ENCODE measurements at regions not wholly inside any gene's neighbourhood (a gene's known extent, or its start where the extent isn't known, plus 50 kb on each side); places are given as distances from the start of the nearest gene placed in this dataset.
"Not testable (repeated sequence)": the region's sequence is repeated elsewhere in the genome, so short reads cannot be mapped to it uniquely, and the experiment has no call there.

DNA sequence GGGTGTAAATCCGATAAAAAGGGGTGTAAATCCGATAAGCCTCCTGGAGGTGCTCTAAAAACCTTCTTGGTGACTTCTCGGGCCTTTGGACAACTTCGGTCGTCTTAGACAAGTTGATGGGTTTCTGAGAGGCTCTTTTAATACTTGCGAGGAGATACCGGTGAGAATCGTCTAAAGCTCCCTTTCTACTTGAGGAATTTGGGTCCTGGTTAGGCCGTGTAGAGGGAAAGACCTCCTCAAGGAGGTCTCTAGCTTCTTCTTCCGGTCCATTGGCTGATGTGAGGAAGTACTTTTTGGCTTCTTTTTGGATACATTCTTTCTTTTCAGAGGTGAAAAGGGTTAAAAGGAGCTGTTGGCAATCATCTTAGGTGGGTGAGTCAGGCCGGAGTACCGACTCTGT, 128.5 kb downstream of the ART5 start:
- not testable (repeated sequence) for ATAC-seq

DNA sequence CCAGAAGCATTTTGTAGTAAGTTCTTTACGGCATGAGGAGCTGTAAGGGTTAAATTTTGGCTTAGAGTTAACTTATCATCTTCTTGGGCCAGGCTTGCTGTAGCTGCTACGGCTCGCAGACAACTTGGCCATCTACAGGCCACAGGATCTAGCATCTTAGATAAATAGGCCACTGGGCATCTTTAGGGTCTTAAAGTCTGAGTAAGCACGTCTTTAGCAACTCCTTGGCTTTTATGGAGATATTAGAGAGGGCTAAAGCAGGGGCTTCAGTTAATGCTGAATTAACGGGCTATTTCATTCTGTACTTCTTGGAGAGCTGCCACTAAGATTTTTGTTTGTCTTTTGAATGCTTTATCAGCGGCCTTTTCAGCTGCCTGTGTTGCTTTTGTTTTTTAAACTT, 129.0 kb downstream of the ART5 start:
- not testable (repeated sequence) for ATAC-seq

DNA sequence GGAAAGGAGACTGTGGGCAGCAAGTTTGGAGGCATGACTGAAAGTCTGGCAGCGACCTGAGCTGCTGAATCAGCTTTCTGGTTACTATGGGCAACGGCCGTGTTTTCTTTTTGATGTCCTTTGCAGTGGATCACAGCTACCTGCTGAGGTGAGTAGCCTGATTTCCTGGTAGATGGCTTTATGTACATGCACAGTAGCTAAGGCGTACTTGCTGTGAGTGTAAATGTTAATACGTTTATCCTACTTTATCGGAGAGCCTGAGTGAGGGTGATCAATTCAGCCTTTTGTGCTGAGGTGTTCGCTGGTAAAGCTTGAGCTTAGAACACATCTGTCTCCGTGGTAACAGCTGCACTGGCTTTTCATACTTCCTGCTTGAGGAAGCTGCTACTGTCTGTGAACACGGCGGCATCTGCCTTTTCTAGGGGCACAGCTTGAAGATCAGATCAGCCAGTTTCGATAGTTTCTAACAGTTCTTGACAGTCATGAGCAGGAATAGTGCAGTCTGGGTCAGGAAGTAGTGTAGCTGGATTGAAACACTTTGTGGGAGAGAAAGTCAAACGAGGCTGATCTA, 129.6 kb downstream of the ART5 start:
- not testable (repeated sequence) for ATAC-seq

DNA sequence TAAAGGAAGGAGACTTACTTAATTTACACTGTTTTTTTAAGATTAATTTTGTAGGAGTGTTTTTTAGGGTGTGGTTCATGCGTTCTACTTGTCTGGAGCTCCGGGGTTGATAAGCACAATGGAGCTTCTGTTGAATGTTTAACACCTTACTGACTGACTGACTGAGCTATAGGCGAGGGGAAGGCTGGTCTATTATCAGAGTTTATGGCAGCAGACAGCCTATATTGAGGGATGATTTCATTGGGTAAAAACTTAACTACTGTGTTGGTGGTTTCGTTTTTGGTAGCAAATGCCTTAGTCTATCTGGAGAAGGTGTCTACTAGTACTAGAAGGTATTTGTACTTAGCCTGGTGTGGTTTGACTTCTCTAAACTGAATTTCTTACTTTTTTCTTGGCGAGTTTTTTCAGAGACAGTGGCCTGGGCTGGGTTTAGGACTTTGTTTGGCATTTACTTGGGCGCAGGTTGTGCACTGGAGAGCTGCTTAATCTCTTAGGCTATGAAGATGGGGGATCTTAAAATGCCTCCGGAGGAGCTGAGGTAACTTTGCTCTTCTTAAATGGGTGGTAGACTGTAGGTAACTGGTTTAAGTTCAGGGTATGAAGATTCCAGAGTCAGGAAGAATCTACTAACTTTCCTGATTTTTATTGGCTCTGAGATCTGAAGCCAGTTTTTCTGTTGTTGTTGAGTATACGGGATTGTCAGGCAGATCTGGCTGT, 130.2 kb downstream of the ART5 start:
- not testable (repeated sequence) for ATAC-seq

DNA sequence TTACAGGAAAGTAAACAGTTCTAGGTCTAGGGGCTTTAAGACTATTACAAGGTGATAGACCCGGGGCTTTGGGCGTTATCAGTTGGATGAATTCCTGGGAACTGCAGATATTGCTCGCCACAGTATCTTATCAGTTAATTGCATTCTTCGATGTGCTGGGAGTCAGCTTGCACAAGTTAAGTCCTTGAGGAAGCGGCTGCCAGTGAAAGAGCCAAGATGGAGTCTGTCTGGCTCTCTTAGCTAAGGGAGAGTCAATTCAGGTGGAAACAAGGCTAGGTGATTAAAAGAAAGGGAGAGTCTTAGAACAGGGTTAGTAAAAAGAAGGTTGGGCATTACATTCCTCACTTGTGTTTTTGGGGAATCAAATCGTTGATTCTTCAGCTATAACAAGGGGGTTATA, 130.6 kb upstream of the ZNF195 start:
- ATAC-seq, result not testable (repeated sequence)

DNA sequence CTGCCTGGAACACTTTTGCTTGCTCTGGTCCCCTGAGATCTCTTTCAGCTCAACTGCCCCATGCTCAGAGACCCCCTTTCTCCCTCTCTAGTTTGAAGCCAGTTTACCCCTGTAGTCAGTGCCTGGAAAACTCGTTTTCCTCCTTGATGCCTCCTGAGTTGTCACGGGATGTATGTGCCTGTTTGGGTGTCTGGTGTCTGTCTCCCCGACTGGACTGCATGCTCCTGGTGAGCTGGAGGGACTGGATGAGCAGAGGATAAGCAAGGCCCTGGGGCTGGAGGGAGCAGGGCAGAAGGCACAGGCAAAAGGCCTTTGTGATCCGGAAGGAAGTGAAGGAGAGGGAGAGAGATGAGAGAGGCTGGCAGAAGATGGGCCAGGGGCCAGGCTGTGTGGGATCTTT, 120.3 kb upstream of the ZNF195 start:
- not testable (repeated sequence) for ATAC-seq

DNA sequence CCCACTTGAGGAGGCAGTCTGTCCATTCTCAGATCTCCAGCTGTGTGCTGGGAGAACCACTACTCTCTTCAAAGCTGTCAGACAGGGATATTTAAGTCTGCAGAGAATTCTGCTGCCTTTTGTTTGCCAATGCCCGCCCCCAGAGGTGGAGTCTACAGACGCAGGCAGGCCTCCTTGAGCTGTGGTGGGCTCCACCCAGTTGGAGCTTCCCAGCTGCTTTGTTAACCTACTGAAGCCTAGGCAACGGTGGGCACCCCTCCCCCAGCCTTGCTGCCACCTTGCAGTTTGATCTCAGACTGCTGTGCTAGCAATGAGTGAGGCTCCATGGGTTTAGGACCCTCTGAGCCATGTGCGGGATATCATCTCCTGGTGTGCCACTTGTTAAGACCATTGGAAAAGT, 119.4 kb upstream of the ZNF195 start:
- ATAC-seq, result not testable (repeated sequence)

DNA sequence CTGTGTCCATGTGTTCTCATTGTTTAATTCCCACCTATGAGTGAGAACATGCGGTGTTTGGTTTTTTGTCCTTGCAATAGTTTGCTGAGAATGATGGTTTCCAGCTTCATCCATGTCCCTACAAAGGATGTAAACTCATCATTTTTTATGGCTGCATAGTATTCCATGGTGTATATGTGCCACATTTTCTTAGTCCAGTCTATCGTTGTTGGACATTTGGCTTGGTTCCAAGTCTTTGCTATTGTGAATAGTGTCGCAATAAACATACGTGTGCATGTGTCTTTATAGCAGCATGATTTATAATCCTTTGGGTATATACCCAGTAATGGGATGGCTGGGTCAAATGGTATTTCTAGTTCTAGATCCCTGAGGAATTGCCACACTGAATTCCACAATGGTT, 114.2 kb upstream of the ZNF195 start:
- ATAC-seq, result not testable (repeated sequence)

DNA sequence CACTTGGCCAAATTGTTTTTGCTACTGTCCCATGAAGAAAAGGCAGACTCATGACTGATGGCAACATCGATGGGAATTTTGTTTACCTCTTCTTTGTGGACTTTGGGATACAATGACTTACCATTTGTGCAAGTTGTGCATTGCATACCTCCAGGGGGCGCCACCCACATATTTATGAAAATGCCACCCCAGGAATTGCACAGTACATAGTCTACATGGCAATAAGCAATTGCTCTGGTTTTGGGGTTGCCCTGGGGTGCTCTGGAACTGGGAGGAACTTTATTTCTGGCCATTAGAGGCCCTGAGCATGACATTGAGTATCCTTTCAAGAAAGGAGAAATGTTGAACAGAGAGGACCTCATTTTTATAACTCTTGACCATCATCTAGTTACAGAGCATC, 109.1 kb upstream of the ZNF195 start:
- ATAC-seq, result not testable (repeated sequence)

DNA sequence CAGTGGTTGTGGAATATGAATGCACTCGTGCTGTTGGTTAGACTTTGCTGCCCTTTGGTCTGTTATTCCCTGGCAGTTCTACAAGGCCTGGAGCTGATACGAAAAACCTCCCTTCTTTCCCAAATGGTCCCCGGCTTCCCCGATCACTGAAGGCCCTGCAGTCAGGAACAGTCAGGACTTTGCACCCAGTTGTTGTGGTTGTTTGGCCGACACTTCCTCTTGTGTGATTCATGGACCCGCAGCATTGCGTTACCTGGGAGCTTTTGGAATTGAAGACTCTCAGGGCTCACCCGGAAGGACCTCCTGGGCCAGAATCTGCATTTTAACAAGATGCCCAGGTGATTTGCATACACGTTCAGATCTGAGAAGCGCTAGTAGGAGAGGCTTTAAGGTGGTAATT, 106.8 kb upstream of the ZNF195 start:
- ATAC-seq, result not testable (repeated sequence)

DNA sequence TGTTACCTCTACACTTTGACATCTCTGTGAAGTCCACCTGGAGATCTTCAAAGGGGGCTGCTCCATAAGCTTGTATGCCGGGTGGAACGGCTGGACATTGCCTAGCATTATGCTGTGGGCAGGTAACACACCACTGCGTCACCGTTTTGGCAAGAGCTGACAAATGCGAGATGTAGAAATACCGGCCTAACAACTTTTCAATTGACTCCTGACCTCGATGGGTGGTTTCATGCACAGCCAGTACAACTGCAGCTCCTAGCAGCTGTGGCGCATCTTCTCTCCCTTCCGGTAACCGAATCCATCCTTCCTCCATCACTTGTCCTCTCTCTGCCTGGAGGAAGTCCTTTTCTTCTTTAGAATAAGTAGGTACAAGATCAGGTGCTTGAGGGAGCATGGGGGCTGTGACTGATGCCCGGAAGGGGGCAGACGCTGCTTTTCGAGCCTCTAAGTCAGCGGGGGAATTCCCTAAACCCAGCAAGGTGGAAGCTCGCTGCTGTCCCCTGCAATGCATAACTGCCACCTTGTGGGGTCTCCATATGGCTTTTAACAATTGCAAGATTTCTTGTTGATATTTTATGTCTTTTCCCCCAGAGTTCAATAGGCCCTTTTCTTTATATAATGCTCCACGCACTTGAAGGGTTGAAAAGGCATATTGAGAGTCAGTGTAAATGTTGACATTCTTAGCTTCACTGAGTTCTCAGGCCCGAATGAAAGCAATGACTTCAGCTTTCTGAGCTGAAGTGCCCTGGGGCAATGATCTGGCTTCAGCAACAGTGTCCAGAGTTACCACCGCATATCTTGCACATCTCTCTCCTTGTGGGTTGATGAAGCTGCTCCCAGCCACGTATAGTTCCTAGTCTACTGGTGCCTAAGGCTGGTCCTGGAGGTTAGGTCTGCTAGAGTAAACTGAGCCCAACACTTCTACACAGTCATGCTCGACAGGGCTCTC, 98.3 kb upstream of the ZNF195 start:
- ATAC-seq, result not testable (repeated sequence)

DNA sequence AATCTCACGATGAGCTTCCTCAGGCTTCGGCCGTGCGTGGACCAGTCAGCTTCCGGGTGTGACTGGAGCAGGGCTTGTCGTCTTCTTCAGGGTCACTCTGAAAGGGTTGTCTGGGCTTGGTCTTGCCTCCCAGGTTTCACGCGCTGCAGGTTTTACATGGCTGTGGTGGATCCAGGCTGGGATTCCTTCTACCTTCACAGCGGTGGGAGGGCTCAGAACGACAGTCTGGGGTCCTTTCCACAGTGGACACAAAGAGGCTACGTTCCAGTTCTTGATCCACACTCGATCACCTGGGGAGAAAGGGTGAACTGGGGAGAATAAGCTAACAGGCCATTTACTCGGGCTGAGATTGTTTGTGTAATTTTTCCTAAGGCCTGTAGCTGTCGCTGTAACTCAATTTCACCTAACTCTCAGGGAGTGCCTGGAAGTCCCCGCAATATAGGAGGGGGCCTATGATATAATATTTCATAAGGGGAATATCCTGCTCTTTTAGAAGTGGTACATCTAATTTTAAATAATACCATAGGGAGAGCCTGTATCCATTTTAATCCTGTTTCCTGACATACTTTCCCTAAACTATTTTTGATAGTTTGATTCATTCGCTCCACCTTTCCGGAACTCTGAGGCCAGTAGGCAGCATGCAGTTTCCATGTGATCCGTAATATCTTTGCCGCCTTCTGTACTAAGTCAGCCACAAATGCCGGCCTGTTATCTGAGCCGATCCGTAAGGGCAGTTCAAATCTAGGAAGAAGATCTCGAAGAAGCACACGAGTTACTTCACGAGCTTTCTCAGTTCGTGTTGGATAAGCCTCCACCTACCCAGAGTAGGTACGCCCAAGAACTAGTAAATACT, 97.4 kb upstream of the ZNF195 start:
- not testable (repeated sequence) for ATAC-seq

DNA sequence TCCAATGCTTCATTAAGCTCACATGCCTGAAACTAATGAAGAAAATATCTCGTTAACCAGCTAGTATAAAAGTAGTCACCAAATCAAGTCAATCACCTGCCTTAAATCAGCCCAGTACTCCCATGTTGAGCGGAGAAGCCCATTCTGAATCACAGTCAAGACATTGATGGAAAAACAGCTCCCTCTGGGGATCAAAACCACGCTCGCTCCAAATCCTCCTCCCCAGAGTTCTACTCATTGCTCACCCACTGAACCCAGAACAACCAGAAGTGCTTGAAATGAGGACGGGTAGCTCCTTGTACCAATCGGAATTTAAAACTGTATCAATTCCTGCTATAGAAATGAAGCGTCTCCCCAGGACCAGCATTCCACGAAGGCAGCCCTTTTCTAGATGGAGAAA, 90.0 kb upstream of the ZNF195 start:
- ATAC-seq, result not testable (repeated sequence)

DNA sequence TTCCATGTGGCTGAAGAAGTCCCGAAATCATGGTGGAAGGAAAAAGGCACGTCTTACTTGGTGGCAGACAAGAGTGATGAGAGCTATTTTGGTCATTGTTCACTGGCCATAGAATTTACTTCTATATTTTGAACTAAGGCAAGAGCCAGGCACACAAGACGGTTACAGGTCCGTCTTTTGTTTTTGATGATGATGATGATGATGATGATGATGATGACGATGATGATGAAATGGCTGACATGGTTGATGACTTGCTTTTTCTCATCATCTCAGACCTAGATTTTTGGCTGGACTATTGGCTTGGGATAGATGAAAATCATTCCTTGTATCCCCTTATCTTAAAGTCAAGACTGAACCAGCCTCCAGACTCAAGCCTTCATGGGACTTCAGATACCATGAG, 88.7 kb upstream of the ZNF195 start:
- ATAC-seq, result not testable (repeated sequence)

DNA sequence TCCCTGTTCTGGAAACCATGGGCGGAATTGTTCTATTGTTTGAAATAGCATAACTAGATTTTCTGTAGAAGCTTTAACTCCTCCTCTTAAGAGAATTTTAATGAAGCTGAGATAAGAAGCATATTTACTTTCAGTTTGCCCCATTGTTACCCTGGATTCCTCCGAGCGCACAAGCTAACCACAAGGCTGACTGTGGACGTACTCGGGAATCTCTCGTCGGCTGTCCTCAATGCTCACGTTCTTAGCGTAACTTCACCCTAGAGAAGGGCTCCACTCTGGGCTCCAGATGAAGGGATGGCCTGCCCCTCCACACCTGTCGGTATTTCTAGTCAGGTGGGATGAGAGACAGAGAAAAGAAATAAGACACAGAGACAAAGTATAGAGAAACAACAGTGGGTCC, 76.7 kb upstream of the ZNF195 start:
- not testable (repeated sequence) for ATAC-seq

DNA sequence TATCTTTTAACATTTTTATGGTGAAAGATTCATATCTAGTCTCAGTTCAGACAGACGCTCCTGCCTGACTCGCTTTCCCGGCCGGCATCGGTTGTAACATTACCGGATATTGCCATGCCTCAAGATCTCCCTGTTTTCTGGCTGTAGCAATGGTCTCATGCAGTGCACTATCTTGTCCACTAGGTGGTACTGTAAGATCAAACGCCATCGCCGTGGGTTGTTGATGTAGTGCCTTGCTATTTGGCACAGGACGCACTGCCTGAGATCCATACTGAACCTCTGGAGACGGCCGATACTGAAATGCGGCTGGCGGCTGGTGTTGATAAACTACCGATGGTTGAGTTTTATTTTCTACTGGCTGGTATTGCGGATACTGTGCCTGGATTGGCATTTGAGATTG, 75.9 kb upstream of the ZNF195 start:
- ATAC-seq, result not testable (repeated sequence)

DNA sequence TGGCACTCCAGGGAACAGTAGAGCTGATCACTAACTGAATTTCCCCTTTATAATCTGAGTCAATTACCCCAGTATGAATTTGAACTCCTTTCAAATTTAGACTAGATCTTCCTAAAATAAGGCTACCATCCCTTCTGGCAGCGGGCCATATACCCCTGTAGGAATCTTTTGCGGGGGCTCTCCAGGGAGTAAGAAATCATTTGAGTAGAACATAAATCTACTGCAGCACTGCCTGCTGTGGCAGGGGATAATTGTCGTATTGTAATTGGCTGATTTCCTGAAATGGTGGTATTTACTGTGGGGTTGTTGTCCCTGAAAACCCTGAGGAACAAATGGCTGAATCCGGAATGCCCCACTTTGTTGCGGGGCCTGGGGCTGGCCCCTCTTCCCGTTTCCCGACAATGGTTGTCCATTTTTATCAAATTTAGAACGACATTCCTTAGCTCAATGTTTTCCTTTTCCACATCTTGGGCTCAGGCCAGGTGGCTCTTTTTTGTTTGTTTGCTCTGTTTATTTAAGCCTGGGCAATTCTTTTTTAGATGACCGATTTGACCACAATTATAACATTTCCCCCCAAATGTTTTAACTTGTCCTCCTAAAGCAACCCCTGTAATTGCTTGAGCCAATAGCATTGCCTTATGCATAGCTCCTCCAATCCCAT, 74.8 kb upstream of the ZNF195 start:
- ATAC-seq, result not testable (repeated sequence)

DNA sequence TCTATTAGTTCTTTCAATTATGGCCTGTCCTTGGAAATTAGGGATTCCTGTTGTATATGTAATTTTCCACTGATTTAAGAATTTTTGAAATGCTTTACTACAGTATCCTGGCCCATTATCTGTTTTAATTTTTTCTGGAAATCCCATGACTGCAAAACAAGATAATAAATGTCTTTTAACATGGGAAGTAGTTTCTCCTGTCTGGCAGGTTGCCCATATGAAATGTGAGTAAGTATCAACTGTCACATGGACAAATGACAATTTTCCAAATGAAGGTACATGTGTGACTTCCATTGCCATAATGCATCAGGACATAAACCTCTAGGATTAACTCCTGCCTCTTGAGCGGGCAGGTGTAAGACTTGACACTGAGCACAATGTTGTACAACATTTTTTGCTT, 71.9 kb upstream of the ZNF195 start:
- ATAC-seq, result not testable (repeated sequence)

DNA sequence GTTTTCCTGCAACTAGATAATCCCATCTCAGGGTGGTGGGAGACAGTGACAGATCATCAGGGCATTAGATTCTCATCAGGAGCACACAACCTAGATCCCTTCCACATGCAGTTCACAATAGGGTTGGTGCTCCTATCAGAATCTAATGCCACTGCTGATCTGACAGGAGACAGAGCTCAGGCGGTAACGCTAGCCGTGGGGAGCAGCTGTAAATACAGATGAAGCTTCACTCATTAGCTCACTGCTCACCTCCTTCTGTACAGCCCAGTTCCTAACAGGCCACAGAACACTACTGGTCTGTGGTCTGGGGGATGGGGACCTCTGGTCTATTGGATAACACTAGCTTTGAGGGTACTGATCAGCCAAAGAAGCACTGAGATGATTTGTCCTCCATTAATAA, 66.6 kb upstream of the ZNF195 start:
- ATAC-seq, result not testable (repeated sequence)

DNA sequence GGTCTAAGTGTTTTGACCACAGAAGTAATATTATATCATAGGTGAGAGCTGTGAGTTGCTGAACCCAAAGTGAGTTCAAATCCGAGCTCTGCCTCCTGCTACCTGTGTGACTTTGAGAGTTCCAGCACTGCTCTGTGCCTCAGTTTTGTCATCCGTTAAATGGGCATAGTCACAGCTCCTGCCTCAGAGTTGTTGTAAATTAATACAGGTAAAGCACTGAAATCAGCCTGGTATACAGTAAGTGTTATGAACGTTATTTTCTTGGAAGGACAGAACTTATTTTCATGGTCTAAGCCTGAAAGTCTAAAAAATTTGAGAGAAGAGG, 65.4 kb upstream of the ZNF195 start:
- ATAC-seq, result not testable (repeated sequence)

DNA sequence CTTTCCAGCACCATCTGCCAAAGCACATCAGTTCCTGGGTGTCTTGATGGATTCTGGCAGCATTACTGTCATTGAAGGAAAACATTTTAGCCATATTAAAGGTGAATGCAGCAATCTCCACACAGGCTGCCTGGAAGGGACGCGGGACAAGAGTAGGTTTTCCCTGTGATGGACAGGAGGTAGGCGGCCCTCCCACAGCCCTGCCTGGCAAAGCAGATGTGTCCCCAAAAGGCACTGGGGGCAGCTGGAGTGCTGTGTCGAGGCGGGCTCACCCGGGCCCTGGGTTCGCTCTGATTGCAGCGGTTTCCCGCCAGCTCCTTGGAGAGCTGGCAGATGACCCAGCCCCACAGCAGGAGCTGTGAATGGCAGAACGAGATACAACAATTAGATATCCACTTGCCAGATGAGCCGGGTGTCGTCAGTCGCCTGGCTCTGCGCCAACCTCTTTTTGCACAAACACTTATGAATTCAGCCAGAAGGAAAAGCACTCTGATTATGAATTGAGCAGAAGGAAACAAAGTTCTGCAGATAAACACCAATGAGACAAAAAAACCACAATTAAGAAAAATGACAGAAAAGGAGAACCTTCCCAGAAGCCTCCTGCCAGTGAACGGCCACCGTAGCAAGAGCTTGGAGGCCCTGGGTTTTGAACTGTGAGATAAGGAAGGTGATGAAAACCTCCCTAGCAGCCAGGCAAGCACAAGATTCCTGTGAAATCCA, 64.9 kb upstream of the ZNF195 start:
- not testable (repeated sequence) for ATAC-seq
